ENCODE measurements at regions not wholly inside any gene's neighbourhood (a gene's known extent, or its start where the extent isn't known, plus 50 kb on each side); places are given as distances from the start of the nearest gene placed in this dataset.

DNA sequence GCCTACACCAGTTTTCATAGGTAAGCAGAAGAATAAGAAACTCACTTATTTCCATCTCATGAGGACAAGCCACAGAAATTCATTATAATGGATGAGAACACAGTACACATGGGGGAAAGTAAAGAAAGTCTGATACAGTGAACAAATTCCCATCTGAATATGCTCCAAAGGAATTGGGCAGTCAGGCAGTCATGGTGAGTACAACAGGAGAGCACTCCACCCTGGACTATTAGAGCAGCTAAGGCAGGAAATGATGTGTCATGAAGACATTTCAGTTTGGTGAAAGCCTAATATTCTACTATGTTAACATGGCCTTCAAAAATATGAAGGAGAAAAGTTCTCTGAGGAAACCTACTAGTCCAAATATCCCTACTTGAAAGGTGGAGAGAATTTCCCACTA, 92.0 kb upstream of the PRDX4 start:
- H3K4me1 ChIP-seq (ENCODE audit: control insufficient read depth, insufficient read depth, low read length), result no peaks in the 10 kb centered on the region

DNA sequence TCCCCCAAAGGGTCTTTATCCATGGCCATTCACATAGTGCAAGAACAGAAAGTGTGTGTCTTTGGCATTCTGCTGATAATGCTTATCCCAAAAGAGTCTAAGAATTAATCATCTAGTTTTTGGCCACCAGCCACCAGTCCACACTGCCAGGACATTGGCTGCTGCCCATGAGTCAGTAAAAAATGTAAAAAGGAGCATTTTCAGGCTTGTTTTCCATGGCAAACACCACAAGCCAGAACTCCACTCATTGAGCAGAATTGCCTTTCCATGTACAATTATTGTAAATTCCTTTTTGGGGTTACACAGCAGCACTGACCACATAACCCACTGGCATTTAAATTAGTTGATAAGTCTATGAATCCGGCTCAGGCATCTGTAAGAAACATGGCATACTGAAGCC, 89.2 kb upstream of the PRDX4 start:
- Histone ChIP-seq H3K4me3 (ENCODE audit: insufficient read depth, low read depth, low read length) (no peak overlapping the region), H3K36me3 (ENCODE audit: control insufficient read depth, insufficient read depth, low read length) (no peaks in the 10 kb centered on the region), H3K27me3 (ENCODE audit: control insufficient read depth, insufficient read depth, low read length, poor library complexity, severe bottlenecking) (no peaks in the 10 kb centered on the region), H3K4me1 (ENCODE audit: control insufficient read depth, insufficient read depth, low read length) (no peaks in the 10 kb centered on the region), H3K27ac (ENCODE audit: insufficient read depth, low read depth, low read length, poor library complexity, severe bottlenecking) (no peak overlapping the region), H3K9me3 (ENCODE audit: control insufficient read depth, low read length) (no peaks in the 10 kb centered on the region)
- 93 to 100% methylated on average over 1 of the region's 1 CpG for WGBS, 2 experiments

More for the DNA sequence above, 92.0 kb upstream of the PRDX4 start:
- Histone ChIP-seq H3K36me3 (ENCODE audit: control insufficient read depth, insufficient read depth, low read length) (no peaks in the 10 kb centered on the region), H3K27ac (ENCODE audit: insufficient read depth, low read depth, low read length, poor library complexity, severe bottlenecking) (no peak overlapping the region), H3K27me3 (ENCODE audit: control insufficient read depth, insufficient read depth, low read length, poor library complexity, severe bottlenecking) (no peaks in the 10 kb centered on the region), H3K4me3 (ENCODE audit: insufficient read depth, low read depth, low read length) (no peak overlapping the region), H3K9me3 (ENCODE audit: control insufficient read depth, low read length) (no peaks in the 10 kb centered on the region)

DNA sequence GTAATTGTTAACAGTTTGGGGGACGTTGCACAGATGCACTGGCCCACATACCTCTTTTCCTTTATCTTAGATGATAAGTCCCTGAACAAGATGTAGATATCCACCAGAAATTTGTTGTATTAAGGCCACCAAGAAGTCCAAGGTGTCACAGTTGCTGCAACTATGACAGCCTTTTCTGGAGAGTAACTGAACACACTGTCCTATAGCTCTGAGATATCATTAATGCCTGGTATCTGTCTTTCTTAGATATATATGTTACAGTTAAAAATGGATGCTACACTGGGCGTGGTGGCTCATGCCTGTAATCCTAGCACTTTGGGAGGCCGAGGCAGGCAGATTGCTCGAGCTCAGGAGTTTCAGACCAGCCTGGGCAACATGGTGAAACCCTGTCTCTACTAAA, 77.8 kb upstream of the PRDX4 start:
- H3K9me3 ChIP-seq (ENCODE audit: control insufficient read depth, low read length), result no peaks in the 10 kb centered on the region
- H3K27ac ChIP-seq (ENCODE audit: insufficient read depth, low read depth, low read length, poor library complexity, severe bottlenecking), result no peak overlapping the region
- H3K4me3 ChIP-seq (ENCODE audit: insufficient read depth, low read depth, low read length), result no peak overlapping the region
- no peaks in the 10 kb centered on the region for H3K4me1 ChIP-seq (ENCODE audit: control insufficient read depth, insufficient read depth, low read length)
- 81 to 88% methylated on average over 4 of the region's 4 CpGs for WGBS, 2 experiments
- H3K36me3 ChIP-seq (ENCODE audit: control insufficient read depth, insufficient read depth, low read length), result no peaks in the 10 kb centered on the region
- H3K27me3 ChIP-seq (ENCODE audit: control insufficient read depth, insufficient read depth, low read length, poor library complexity, severe bottlenecking), result no peaks in the 10 kb centered on the region

DNA sequence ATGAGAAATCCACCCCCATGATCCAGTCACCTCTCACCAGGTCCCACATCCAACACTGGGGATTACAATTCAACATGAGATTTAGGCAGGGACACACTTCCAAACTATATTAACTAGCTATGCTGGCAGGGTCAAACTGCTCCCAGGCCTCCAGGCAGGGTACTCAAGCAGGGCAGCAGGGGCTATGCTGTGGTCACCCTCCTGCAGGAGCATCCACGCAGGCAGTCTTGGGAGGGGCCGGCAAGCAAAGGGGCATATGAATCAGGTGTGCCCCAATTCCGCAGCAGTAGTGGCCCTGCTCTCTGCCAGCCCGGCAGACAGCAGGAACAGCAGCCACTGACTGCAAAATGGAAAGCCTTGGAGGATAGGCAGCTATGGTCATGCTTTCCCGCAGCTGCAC, 74.6 kb upstream of the PRDX4 start:
- WGBS, 2 experiments, result 91 to 96% methylated on average over 5 of the region's 5 CpGs
- H3K4me3 ChIP-seq (ENCODE audit: insufficient read depth, low read depth, low read length), result no peak overlapping the region
- H3K27me3 ChIP-seq (ENCODE audit: control insufficient read depth, insufficient read depth, low read length, poor library complexity, severe bottlenecking), result no peaks in the 10 kb centered on the region
- H3K9me3 ChIP-seq (ENCODE audit: control insufficient read depth, low read length), result no peaks in the 10 kb centered on the region
- H3K27ac ChIP-seq (ENCODE audit: insufficient read depth, low read depth, low read length, poor library complexity, severe bottlenecking), result no peak overlapping the region
- H3K36me3 ChIP-seq (ENCODE audit: control insufficient read depth, insufficient read depth, low read length), result no peaks in the 10 kb centered on the region
- no peaks in the 10 kb centered on the region for H3K4me1 ChIP-seq (ENCODE audit: control insufficient read depth, insufficient read depth, low read length)

DNA sequence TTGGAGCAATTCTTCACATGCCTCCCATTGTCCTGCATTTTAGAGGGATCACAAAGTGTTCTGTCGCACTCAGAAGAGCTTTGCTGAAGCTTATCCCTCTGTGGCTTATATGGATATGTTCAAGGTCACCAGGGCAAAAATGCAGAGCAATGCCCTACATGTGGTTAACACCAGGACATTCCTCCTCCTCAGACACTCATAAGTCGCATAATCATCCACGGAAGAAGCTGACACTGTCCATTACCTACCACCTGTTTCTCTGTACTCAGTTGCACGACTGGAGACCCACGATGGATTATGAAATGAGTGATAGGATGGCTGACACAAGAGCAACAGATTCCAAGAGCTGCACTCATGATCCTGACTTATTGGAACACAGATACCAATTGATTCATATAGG, 68.7 kb upstream of the PRDX4 start:
- Histone ChIP-seq H3K27ac (ENCODE audit: insufficient read depth, low read depth, low read length, poor library complexity, severe bottlenecking) (no peak overlapping the region), H3K4me3 (ENCODE audit: insufficient read depth, low read depth, low read length) (no peak overlapping the region), H3K36me3 (ENCODE audit: control insufficient read depth, insufficient read depth, low read length) (no peaks in the 10 kb centered on the region), H3K9me3 (ENCODE audit: control insufficient read depth, low read length) (no peaks in the 10 kb centered on the region), H3K27me3 (ENCODE audit: control insufficient read depth, insufficient read depth, low read length, poor library complexity, severe bottlenecking) (no peaks in the 10 kb centered on the region), H3K4me1 (ENCODE audit: control insufficient read depth, insufficient read depth, low read length) (no peaks in the 10 kb centered on the region)
- WGBS, 2 experiments, result 89 to 96% methylated on average over 3 to 5 of the region's 5 CpGs

DNA sequence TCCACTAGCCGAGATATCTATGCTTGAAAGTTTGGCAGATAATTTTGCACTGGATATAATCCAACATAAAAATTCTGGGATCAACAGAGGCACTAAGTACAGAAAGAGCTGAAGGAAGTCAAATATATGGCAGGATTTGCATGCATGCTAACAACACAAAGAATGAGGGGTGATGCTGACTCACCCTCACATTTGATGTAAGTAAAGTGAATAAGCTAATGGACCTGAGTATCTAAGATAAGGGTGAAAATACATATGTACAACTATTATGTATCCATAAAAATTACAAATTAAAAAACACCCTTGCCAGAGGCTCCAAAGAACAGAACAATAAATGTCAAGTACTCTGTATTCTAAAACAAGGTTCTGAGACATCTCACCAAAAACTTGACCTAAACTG, 63.8 kb upstream of the PRDX4 start:
- Histone ChIP-seq H3K4me1 (ENCODE audit: control insufficient read depth, insufficient read depth, low read length) (no peaks in the 10 kb centered on the region), H3K36me3 (ENCODE audit: control insufficient read depth, insufficient read depth, low read length) (no peaks in the 10 kb centered on the region), H3K9me3 (ENCODE audit: control insufficient read depth, low read length) (no peaks in the 10 kb centered on the region), H3K4me3 (ENCODE audit: insufficient read depth, low read depth, low read length) (no peak overlapping the region), H3K27me3 (ENCODE audit: control insufficient read depth, insufficient read depth, low read length, poor library complexity, severe bottlenecking) (no peaks in the 10 kb centered on the region), H3K27ac (ENCODE audit: insufficient read depth, low read depth, low read length, poor library complexity, severe bottlenecking) (no peak overlapping the region)
- 90% methylated on average over 1 of the region's 1 CpG; no CpG with 5 or more reads in 1 of the 2 experiments for WGBS, 2 experiments

DNA sequence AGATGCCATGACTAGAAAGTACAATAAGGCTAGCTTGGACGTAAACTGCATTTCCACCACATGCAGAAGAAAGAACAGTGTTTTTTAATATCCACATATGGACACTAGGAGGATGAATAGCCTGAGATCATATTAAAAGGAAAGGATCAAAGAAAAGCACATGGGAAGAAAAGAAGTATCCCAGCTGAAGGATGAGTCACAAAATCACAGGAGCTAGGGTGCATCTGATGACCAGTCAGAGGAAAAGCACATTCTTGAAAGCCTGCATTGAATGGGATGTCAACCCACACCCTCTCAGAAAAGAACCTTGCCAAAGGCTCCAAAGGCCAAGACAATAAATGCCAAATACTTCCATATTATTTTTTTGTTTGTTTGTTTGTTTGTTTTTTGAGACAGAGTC, 56.8 kb upstream of the PRDX4 start:
- Histone ChIP-seq H3K4me1 (ENCODE audit: control insufficient read depth, insufficient read depth, low read length) (no peaks in the 10 kb centered on the region), H3K27me3 (ENCODE audit: control insufficient read depth, insufficient read depth, low read length, poor library complexity, severe bottlenecking) (no peaks in the 10 kb centered on the region), H3K9me3 (ENCODE audit: control insufficient read depth, low read length) (no peaks in the 10 kb centered on the region), H3K4me3 (ENCODE audit: insufficient read depth, low read depth, low read length) (no peak overlapping the region), H3K27ac (ENCODE audit: insufficient read depth, low read depth, low read length, poor library complexity, severe bottlenecking) (no peak overlapping the region), H3K36me3 (ENCODE audit: control insufficient read depth, insufficient read depth, low read length) (no peaks in the 10 kb centered on the region)
- WGBS, 2 experiments, result 100% methylated on average over 1 of the region's 1 CpG

DNA sequence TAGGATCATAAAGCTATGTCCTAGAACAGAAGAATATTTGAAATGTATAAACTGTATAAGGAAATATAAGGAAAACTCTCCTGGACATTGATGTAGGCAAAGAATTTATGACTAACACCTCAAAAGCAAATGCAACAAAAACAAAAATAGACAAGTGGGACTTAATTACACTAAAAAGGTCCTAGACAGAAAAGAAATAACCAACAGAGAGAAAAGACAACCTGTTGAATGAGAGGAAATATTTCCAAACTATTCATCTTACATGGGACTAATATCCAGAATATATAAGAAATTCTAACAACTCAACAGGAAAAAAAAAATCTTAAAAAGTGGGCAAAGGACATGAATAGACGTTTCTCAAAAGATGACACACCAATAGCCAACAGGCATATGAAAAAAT, 54.4 kb upstream of the PRDX4 start:
- Histone ChIP-seq H3K36me3 (ENCODE audit: control insufficient read depth, insufficient read depth, low read length) (no peaks in the 10 kb centered on the region), H3K4me1 (ENCODE audit: control insufficient read depth, insufficient read depth, low read length) (no peaks in the 10 kb centered on the region), H3K4me3 (ENCODE audit: insufficient read depth, low read depth, low read length) (no peak overlapping the region), H3K9me3 (ENCODE audit: control insufficient read depth, low read length) (no peaks in the 10 kb centered on the region), H3K27ac (ENCODE audit: insufficient read depth, low read depth, low read length, poor library complexity, severe bottlenecking) (no peak overlapping the region), H3K27me3 (ENCODE audit: control insufficient read depth, insufficient read depth, low read length, poor library complexity, severe bottlenecking) (no peaks in the 10 kb centered on the region)
- WGBS, 2 experiments, result 89% methylated on average over 1 of the region's 1 CpG; no CpG with 5 or more reads in 1 of the 2 experiments

DNA sequence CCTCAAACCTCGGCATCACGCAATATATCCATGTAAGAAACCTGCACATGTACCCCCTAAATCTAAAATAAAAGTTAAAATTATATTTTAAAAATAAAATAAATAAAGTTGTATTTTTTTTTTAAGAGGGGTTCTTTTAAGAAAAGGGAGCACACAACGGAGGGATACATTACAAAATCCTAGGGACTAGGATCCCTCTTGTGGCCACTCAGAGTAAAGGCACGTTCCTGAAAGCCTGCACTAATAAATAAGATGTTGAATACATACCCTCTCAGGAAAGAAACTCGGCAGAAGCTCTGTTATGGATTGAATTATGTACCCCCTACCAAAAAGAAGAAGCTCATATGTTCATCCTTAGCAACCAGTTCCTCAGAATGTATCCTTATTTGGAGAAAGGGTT, 50.9 kb upstream of the PRDX4 start:
- WGBS, 2 experiments, result 33% methylated on average over 1 of the region's 5 CpGs; no CpG with 5 or more reads in 1 of the 2 experiments
- no peaks in the 10 kb centered on the region for H3K36me3 ChIP-seq (ENCODE audit: control insufficient read depth, insufficient read depth, low read length)
- no peaks in the 10 kb centered on the region for H3K4me1 ChIP-seq (ENCODE audit: control insufficient read depth, insufficient read depth, low read length)
- H3K27ac ChIP-seq (ENCODE audit: insufficient read depth, low read depth, low read length, poor library complexity, severe bottlenecking), result no peak overlapping the region
- no peaks in the 10 kb centered on the region for H3K27me3 ChIP-seq (ENCODE audit: control insufficient read depth, insufficient read depth, low read length, poor library complexity, severe bottlenecking)
- no peaks in the 10 kb centered on the region for H3K9me3 ChIP-seq (ENCODE audit: control insufficient read depth, low read length)
- H3K4me3 ChIP-seq (ENCODE audit: insufficient read depth, low read depth, low read length), result no peak overlapping the region
